Thyroid gland (tissue), 4 donors: ENCODE measurements at regions not wholly inside any gene's neighbourhood (a gene's known extent, or its start where the extent isn't known, plus 50 kb on each side); places are given as distances from the start of the nearest gene placed in this dataset.

Experiments
- DNase-seq, 2 donors: peaks; one replicate each; pipeline ENCODE4 v3.0.0-alpha.2; 2019
- H3K27ac ChIP-seq, 3 donors: fragments of 200-600 bp; sonication (generic); 1 replicate in 2 of 3; 2 replicates in 1 of 3; pipeline ENCODE4 v1.5.1; 2016 to 2019; ENCODE audit warnings: mild to moderate bottlenecking in 1 of 3, moderate library complexity in 1 of 3
- H3K27me3 ChIP-seq: fragments of 200-600 bp; sonication (generic); one replicate; pipeline ENCODE4 v1.5.1; 2019
- H3K36me3 ChIP-seq, 2 donors: fragments of 200-600 bp; sonication (generic); one replicate each; pipeline ENCODE4 v1.5.1; 2016 to 2019
- H3K4me1 ChIP-seq, 2 donors: fragments of 200-600 bp; sonication (generic); one replicate each; pipeline ENCODE4 v1.5.1; 2017 to 2019
- H3K4me3 ChIP-seq, 3 donors: fragments of 200-600 bp; sonication (generic); replicated peaks in 1 of 3; 1 replicate in 2 of 3; 2 replicates in 1 of 3; pipeline ENCODE4 v1.5.1; 2016; ENCODE audit warnings: mild to moderate bottlenecking in 1 of 3
- H3K9me3 ChIP-seq: fragments of 200-600 bp; sonication (generic); one replicate; pipeline ENCODE4 v1.5.1; 2017
- CTCF ChIP-seq, 6 experiments: fragments of 200-600 bp in 3 of 6; fragments of 450-650 bp in 3 of 6; sonication (generic) in 3 of 6; IDR thresholded peaks; one replicate each; pipeline ENCODE4 v1.5.1; 2016 to 2019; ENCODE audit warnings: antibody characterized with exemption in 6 of 6, mild to moderate bottlenecking in 2 of 6, inconsistent platforms in 1 of 6, moderate library complexity in 1 of 6
- POLR2A ChIP-seq, 2 donors: fragments of 450-650 bp; IDR thresholded peaks; one replicate each; pipeline ENCODE4 v1.6.1; 2017; ENCODE audit warnings: antibody characterized with exemption in 2 of 2, mild to moderate bottlenecking in 2 of 2, moderate library complexity in 1 of 2
- WGBS, 2 donors: methylation state at CpG; one replicate each; pipeline ENCODE4 v1.1.5; 2017; 5-methylcytosine and 5-hydroxymethylcytosine counted together
- intact Hi-C: fragments of 100-400 bp; cut with DNase I; formaldehyde crosslinking; loops from one replicate; pipeline ENCODE4 v1.15.1; 2023

DNA sequence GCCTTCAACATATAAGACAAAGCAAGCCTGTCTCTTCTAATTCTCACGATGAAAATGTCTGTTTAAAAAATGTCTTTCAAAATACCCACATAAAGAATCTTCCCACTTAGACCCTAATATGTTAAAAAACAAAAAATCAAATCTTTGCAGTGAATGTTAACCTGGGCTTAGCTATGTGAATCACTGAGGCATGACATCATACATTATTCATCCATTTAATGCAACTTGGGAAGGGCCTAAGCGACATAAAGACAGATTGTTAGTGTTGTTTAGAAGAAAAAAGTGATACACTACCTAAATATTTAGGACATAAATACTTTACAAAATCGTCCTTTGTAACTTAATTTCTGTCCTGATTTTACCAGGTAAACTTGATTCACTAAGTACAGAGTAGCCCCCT lies 648.5 kb upstream of the NRP1 start:
- no peaks in the 10 kb centered on the region for H3K27me3 ChIP-seq
- H3K4me1 ChIP-seq, result no peaks in the 10 kb centered on the region
- DNase-seq, result no peak
- no peak overlapping the region for H3K27ac ChIP-seq
- no peak for TF ChIP-seq CTCF (IDR thresholded peaks at IDR 0.05)
- TF ChIP-seq POLR2A (IDR thresholded peaks at IDR 0.05), result no peak
- no peaks in the 10 kb centered on the region for H3K9me3 ChIP-seq
- H3K4me3 ChIP-seq, result no peak overlapping the region
- 83 to 84% methylated on average over 3 of the region's 3 CpGs for WGBS, 2 donors
- intact Hi-C loops, result no loop called here
- no peaks in the 10 kb centered on the region for H3K36me3 ChIP-seq

DNA sequence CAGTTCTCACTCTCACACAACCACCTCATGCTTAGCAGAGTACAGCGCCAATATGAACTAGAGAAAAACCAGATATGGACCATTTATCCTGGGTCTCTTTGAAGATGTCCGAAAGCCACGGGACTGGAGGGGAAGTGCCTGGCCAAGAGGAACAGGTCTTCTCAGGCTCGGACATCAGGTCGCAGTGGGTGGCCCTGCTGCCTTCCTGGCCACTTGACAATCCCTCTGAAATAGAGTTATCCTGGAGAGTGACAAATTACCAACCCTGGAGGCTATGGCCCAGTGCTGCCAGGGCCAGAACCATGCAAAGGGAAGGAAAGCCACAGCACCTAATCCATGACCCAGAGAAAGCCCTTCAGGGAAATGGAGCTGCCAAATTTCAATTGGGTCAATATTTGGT lies 646.8 kb upstream of the NRP1 start:
- Histone ChIP-seq H3K27me3 (no peaks in the 10 kb centered on the region), H3K4me3 (no peak overlapping the region), H3K9me3 (no peaks in the 10 kb centered on the region), H3K27ac (no peak overlapping the region), H3K36me3 (no peaks in the 10 kb centered on the region), H3K4me1 (no peaks in the 10 kb centered on the region)
- intact Hi-C loops, result no loop called here
- TF ChIP-seq POLR2A (IDR thresholded peaks at IDR 0.05) (no peak), CTCF (IDR thresholded peaks at IDR 0.05) (no peak)
- DNase-seq, result no peak
- WGBS, 2 donors, result 86 to 92% methylated on average over 5 of the region's 5 CpGs

DNA sequence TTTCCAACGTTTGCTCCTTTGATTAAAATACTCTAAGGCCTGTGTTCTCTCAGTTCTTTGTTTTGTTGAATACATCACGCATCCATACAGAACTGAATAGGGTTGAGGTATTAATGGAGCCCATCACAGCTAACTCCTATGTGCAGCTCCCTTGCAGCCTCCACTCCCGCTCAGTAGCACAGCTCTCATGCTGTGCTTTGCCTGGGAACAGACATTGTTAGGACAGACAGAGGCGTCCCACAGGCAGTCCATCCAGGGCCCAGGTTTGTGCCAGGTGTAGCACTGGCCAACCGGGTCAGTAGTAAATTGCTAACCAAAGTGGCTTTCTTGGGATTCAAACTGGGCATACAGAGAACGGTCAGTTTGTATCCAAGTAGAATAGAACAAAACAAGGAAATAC lies 644.7 kb upstream of the NRP1 start:
- no peaks in the 10 kb centered on the region for H3K4me1 ChIP-seq
- intact Hi-C loops, result no loop called here
- WGBS, 2 donors, result 89 to 95% methylated on average over 6 of the region's 6 CpGs
- no peak overlapping the region for H3K27ac ChIP-seq
- no peak for DNase-seq
- H3K9me3 ChIP-seq, result no peaks in the 10 kb centered on the region
- TF ChIP-seq CTCF (IDR thresholded peaks at IDR 0.05), result no peak
- no peak for TF ChIP-seq POLR2A (IDR thresholded peaks at IDR 0.05)
- no peak overlapping the region for H3K4me3 ChIP-seq
- no peaks in the 10 kb centered on the region for H3K36me3 ChIP-seq
- H3K27me3 ChIP-seq, result no peaks in the 10 kb centered on the region

DNA sequence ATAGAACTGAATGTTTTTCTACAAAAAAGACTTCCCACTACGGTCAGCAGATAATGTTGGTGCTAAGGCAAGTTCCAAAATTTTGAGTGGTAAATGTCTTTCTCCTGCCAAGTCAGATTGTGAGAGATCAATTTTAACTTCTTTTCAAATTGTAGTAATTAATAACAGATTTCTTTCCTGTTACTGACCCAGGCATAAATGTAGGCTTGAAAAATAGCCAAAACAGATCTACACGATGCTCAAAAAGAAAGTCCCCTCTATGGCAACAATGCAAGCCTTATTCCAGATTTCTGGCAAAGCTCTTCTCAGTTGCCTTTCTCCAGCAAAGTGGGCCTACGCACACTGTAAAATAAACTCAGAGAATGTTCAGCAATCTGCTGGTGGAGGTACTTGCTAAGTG lies 641.0 kb upstream of the NRP1 start:
- Histone ChIP-seq H3K4me1 (no peaks in the 10 kb centered on the region), H3K4me3 (no peak overlapping the region), H3K36me3 (no peaks in the 10 kb centered on the region), H3K9me3 (no peaks in the 10 kb centered on the region), H3K27ac (no peak overlapping the region), H3K27me3 (no peaks in the 10 kb centered on the region)
- WGBS, 2 donors, result 80 to 84% methylated on average over 3 of the region's 3 CpGs
- DNase-seq, result no peak
- intact Hi-C loops, result no loop called here
- TF ChIP-seq CTCF (IDR thresholded peaks at IDR 0.05), result no peak
- TF ChIP-seq POLR2A (IDR thresholded peaks at IDR 0.05), result no peak

GRCh38 chr10:33974976-33975478 lies 640.6 kb upstream of the NRP1 start:
- intact Hi-C loops, result no loop called here
- Histone ChIP-seq H3K27ac (no peak overlapping the region), H3K4me3 (no peak overlapping the region), H3K9me3 (no peaks in the 10 kb centered on the region), H3K36me3 (no peaks in the 10 kb centered on the region), H3K4me1 (no peaks in the 10 kb centered on the region), H3K27me3 (no peaks in the 10 kb centered on the region)
- DNase-seq, result no peak
- TF ChIP-seq CTCF (IDR thresholded peaks at IDR 0.05) (no peak), POLR2A (IDR thresholded peaks at IDR 0.05) (no peak)
- WGBS, 2 donors, result 79 to 82% methylated on average over 4 of the region's 4 CpGs
